Fibroblast of skin of right biceps (primary cell): ENCODE measurements at regions not wholly inside any gene's neighbourhood (a gene's known extent, or its start where the extent isn't known, plus 50 kb on each side); places are given as distances from the start of the nearest gene placed in this dataset.

Experiments used
- DNase-seq: peaks from one replicate; pipeline ENCODE4 v3.0.0-alpha.2; 2013

DNA sequence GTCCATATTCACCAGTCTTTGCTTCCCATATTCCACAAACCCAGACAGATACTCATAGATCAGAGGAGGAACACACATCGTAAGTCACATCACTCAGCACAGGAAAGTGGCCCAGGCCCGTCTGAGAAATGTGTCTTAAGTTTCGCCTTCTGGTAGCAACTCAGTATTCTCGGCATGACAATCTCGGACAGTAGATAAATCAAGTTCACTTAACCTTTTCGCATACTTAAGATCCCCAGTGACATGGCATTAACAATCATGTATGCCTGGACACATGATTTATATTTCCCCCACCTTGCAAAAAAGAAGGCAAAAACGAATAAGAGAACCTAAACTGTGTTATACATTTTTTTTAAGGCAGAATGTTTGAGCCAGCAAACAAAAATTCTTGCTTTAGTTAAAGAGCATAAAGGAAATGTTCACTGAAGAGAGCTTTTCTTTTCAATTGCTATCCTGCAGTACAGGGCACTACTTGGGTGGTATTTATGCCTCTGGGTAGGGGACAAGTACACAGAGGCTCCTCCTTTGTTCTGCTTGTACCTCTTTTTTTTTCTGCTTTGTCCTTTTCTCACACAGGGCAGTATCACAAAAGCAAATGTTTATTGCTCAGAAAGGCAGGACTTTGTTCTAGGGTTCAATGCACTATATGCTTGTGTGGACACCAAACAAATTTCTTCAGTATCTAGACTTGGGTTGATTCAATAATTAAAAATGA, 360.6 kb downstream of the TDRD3 start:
- no peak for DNase-seq

DNA sequence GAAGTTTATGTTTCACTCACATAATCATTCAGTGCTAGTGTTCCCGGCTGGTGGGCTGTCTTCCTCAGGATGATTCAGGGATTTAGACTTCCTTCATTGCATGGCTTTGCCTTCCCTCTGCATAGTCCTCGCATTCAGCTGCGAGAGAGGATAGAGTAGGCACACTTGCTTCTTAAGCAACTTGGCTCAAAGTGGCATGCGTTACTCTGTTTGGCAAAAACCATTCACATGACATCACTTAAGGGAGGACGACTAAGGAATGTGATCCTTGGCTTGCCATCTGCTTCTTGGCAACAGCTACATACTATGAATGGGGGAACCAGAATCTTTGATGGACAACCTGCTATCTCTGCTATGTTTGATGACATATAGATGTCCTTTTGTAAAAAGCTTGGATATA, 359.3 kb downstream of the TDRD3 start:
- no peak for DNase-seq

DNA sequence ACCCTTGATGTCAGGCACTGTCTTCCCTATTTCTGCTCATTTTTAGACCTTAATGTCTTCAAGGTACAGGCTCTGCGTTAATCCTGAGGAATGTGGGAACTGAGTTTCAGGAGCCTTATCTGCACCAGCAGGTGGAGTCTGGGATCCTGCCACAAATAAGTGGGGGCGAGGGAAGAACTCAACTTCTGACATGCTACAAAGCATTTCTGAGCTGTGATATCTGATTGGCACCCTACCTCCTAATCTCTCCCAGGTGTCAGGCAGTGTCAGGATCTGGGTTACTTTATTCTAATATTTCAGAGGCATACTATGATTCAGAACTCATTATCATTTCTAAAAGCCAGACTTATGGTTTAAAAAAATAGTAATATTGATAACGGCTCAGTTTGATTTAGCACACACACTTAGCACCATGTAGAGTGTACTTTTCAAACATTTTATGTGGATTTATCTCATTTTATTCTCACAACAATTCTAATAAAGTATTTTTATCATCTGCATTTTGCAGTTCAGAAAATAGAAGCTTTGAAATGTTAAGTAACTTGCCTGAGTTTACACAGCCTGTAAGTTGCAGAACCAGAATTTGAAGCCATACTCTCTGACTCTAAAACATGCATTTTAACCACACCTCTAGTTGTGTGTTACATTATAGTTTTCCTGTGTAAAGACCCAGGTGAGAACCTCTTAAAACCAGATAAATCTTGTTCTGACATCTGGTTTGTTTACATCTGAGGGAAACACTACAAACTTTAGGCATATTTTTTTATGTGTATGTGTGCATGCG, 358.6 kb downstream of the TDRD3 start:
- no peak for DNase-seq

DNA sequence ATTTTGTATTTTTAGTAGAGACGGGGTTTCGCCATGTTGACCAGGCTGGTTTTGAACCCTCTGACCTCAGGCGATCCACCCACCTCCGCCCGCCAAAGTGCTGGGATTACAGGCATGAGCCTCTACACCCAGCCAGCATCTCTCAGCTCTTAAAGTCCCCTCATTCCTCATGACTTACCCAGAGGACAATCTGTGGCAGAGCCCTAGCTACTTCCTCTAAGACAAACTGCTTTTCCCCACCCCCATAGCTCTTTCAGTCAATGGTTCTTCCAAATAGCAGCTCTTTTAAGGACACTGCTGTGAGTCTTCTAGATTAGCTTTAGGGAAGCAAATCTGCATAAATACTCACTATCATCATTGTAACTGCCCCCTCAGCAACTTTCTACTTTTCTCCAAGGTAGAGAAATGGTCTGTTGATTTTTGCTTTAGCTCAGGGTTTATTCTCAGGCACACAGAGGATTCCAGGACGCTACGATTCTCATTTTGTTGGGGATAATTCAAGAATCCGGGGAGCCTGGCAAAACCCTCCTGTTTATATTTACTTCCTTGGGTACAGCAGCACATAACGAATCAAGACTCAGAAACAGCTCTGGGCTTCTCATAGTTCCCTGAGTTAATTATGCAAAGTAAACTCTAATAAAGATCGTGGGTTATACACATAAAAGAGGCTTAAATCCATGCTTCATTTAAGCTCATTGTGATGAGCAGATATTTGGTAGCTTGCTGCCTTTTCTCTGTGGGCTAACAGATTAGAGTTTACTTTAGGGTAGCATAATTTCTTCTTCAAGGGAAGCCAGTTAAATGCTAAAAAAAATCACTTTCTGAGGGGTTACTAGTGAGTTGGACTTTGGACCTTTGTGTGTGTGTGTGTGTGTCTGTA, 357.4 kb downstream of the TDRD3 start:
- no peak for DNase-seq

DNA sequence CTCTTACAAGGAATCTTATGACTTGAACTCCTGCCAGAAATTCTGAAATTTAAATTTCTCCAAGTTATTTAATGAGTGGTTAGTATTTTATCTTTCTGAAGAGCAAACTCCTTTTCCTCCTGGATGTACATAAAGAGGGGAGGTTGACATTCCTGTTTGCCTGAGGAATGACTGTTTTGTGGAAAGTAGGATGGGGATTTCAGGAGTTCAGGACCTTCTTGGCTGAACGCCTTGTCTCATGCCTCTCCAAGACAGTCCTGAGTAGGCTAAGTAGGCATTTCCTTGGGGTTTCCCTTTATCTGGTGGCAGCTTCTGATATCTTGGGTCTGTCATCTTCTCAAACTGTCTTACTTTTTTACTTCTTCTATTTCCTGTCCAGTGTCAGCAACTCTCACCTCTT, 356.6 kb downstream of the TDRD3 start:
- DNase-seq = no peak

DNA sequence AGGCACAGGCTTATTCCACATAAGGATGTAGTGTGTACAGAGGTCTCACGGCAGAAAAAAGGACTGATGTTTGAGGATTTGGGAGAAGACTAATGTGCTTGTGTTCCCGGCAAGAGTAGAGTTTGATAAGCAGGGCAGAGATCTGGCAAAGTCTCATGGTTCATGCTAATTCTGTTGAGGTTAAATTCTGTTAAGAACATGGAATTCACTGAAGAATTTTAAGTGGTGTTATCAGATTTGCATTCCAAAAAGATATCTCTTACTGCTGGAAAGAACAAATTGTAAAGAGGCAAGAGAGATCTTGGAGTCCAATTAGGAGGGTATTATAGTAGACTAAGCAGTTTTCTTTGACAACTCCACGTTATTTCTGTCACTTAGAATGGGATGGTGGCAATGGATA, 348.3 kb downstream of the TDRD3 start:
- no peak for DNase-seq

DNA sequence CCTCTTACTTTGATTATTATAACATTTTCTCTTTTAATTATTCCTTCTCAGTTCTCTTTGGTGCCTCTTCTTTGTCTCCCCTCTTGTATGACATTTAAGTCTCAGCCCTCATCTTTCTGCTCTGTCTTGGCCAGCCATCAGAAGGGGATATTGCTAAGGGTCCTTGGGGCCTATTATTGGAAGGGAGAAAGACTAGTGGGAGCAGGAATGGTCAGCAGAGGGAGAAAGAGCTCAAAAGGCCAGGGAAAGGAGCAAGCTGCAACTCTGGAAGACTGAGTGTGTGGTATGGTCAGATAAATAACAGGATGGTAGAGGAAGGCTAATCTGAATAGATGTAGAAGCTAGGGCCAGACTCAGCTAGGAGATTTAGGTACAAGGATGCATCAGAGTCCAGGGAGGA, 336.9 kb downstream of the TDRD3 start:
- DNase-seq = no peak

DNA sequence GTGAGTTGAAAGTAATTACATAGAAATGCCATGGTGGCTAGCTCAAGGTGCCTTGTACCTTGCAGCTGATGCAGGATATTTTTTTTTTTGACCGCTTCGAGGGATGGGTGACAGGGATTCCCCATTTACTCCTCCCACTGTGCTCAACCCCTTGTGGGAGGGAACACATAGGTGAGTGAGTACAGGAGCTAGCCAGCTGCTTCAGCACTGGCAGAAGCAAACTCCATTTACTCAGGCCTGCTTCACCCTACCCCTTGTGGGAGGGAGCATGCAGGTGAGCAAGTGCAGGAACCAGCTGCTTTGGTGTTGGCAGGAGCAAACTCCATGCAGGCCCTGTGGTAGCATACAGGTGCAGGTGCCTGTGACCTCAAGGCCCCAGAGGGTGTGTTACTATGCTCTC, 330.1 kb downstream of the TDRD3 start:
- no peak for DNase-seq

DNA sequence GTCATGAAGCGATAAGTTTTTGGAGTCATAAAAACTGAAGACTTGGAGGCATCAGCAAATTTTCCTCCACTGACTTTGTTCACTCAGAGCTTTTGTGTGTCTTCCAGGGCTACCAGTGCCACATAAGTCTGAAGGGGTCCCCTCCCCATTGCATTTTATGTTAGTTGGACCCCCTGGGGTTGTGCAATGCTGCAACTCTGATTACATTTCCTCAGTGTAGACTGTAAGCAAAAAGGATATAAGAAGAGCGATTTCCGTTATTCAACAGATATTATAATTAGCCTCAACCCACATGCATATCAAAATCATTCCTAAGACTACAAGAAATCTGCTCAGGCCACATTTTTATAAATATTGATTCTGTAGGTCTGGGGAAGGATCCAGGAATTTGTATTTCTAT, 324.0 kb downstream of the TDRD3 start:
- no peak for DNase-seq

DNA sequence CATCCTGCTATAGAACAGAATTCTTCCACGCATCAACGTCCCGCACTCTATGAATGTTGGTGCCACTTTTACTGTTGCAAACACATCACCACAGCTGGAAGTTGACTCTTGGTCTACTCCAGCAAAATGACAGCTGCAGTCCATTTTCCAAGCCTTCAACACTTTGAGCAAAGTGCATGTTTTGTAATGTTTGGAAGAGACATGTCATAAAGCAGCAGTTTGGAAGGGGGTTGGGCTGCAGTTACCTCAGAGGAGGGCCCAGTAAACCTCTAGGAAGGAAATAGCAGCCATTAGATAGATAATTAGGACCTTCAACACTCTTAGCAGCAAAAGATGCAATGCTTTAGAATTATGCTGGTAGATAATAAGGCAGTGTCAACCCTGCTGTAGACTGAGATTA, 323.6 kb downstream of the TDRD3 start:
- DNase-seq = no peak

DNA sequence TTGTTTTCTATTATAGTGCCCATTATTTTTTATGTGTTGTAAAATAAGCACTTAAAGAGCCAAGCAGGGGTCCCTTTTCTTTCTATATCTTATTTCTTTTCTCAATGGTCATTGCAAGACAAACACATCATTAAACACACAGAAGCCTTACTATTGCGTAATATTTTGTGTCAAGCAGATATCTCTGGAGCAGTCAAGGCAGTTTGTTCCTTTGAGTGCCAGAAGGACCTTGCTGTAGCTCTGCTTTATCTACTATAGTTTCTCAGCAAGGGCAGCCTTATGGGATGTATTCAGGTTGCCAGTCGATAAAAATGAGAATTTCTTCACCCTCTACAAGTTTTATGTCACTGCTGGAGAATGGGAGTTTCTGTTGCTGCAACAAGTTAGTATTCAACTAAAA, 319.3 kb downstream of the TDRD3 start:
- no peak for DNase-seq

DNA sequence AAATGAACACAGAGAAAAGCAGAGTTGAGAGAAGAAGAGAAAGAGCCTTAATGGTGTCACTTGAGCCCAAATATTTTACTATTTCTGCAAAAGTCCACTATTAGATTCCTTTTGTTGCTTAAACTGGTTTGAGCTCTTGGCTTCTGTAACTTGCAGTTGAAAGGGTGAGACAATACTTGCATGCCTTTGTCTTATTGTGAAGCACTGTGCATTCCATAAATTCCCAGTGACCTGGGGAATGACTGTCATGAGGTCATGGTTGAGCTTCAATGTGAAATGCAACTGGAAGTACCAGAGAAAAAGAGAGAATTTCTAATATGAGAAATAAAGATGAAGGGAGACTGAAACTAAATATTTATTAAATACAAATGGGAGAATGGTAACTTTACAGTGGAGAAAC, 310.9 kb downstream of the TDRD3 start:
- no peak for DNase-seq

DNA sequence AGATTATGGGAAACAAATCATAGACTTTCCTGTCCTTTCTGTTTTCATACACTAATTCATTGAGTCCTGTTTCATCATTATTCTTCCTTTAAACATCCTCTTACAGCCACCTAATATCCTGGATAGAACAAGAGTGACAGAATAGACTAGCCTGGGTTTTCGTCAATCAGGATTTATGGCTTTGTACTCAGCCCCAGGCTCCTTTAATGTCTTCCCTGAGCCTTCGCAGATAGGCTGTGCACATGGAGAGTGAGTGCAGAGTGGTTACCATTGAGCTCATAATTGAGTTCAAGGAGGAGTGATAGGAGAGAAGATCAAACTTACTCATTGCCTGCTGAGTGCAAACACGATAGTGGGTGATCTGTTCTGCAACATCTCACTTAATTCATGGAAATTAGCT, 304.9 kb downstream of the TDRD3 start:
- no peak for DNase-seq

DNA sequence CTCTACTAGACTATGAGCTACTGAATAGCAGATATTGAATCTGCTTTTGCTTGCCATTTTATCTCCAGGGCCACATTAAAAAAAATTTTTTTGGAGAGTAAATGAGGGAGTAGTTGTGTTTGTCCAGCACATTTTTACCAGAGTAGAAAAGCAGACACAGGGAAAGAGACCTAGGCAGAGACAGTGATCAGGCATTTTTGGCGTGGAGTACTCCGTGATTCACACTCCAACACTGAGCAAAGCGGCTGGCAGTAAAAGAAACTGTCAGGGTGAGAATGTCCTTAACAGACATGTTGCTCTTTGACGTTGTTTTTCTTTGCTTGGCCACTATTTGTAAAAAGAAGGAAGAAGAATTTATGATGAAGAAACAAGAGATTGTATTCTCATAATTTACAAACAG, 304.0 kb downstream of the TDRD3 start:
- DNase-seq = no peak

DNA sequence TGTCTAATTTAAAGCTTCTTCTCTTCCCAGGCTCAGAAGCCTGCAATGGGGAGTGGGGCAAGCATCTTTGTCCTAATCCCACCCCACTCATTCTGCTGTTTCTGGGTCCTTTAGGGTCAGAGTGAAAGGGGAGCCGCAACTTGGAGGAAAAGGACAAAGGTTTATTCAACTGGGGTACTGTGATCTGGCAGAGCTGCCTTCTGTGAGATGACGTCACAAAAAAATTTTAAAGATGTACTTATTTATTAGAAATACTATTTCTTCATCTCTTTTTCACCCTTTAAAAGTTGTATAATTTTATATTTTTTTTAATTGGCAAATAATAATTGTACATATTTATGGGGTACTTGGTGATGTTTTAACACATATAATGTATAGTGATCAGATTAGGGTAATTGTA, 302.6 kb downstream of the TDRD3 start:
- no peak for DNase-seq

DNA sequence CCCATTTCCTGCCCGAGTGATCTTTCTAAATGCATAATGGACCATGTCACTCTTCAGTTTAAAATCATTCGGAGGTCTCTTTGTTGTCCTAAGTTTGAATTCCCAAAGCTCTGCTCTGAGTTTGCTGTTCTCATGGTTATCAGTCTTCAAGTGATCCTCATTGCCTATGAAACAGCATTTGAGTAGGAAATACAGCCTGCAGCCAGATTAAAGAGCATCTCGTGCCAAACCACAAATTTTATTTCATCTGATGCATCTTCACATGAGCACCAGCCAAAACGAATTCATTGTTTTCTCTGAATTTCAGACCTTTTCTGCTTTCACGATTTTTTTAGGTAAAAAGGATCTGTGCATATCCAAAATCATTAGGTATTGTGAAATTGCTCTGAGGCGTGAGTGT, 299.6 kb downstream of the TDRD3 start:
- DNase-seq = no peak

DNA sequence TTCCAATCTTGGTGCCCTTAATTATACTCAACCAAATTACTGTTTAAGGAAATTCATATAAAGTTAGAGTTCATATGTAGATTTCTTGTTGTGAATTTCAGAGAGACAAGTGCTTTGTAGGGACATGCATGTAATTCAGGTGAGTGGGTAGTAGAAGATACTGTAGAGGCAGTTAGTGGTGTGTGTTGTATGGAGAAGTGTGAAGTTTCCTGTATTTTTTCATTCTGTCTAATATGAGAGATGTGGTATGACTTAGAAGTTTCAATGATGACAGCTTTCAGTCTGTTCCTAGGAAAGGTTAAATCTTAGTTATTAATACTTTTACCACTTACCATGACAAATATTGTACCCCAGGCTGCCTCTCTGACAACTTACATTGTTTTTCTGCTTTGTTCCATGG, 294.2 kb downstream of the TDRD3 start:
- no peak for DNase-seq

DNA sequence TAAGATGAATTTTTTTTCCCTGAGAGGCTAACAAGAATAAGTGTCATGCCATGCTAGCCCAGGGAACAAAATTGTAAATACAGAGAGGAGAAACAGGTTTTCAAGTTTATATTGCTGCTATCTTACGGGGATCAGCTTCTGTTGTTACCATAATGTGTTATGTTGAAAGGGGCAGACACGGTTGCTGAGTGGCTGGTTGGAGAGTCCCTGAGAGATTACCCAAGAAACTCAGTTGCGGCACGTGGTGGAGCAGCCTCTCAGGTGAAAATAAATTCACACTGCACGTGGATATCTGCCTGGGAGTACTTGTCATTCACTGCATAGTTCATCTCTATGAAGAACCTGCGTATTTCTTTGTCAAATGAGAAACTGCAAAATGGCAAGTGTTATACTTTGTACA, 293.6 kb downstream of the TDRD3 start:
- DNase-seq = no peak

DNA sequence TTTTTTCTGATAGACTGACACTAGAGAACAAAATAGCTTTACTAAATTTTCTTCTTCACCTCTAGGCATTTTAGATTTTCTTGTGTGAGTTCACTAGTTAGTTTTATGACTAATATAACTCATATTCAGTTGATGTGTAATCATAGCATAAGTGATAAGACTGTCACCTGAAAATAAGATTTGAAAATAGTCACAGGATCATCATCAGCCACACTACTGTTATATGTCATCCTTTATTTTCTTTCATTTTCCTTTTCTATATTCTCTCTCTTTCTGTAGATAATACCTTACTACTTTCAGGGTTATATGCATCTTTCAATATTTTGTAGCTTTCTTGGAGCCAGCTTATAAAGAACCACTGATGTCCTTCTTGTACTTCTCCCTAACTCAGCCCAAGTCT, 292.6 kb downstream of the TDRD3 start:
- DNase-seq = no peak

DNA sequence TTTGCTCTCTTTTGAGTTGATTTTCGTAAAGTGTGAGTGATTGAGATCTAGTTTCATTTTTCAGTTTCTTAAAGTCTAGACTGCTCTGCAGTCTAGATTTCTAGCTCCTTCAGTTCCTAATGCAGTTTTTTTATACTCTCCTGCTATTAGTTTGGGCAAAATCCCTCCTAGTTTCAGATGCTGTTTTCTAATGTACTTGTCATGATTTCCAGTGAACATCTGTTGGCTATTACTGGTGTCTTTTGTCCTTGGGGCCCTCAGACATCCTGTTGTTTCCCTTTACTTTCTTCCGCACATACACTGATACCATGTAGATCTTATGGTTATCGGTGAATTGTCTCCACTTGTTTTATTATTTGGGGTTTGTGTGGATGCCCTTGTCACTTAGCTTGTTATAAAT, 292.1 kb downstream of the TDRD3 start:
- no peak for DNase-seq

DNA sequence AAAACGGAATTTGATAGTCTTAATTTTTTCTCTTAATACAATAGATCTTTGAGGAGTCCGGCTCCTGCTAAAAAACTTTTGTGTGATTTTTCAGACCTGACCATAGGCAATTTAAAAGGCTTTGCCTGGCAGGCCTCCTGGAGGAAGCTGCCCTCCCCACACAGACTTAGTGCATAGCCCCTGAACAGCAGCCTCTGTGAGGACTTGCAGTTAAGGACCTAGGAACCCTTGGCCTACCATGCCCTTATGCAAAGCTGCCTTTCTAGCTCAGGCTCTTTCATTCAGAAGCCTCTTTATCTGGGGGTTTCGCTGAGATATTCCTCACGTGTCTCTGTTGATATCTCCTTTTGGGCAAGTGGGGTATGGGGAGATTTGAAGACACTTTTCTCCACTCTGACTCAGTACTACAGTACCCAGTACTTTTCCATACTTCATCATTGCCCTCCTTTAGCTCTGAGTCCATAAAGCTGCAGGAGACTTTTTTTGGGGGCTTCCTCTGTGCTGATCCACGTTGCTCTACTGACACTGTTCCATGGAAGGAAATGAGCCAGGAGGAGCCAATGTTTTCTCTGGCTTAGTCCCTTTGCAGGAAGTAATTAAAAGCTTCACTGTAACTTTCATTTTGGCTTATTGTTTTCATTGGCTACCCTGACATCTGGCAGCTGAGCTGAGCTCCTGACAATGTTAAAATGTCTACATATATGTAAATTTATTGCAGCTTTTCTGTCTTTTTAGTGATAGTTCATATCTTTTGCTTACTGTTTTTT, 283.1 kb downstream of the TDRD3 start:
- DNase-seq = no peak

DNA sequence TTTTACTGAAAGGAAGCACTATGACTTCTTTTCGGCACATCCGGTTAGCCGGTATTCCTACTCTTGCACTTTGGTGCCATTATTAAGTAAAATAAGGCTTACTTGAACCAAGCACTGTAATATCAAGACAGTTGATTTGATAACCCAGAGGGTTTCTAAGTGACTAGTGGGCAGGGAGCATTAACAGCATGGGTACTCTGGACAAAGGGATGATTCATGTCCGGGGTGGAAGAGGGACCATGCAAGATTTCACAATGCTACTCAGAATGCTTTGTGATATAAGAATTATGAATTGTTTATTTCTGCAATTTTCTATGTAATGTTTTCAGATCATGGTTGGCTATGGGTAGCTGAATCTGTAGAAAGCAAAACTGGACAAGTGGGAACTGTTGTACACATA, 282.1 kb downstream of the TDRD3 start:
- no peak for DNase-seq

DNA sequence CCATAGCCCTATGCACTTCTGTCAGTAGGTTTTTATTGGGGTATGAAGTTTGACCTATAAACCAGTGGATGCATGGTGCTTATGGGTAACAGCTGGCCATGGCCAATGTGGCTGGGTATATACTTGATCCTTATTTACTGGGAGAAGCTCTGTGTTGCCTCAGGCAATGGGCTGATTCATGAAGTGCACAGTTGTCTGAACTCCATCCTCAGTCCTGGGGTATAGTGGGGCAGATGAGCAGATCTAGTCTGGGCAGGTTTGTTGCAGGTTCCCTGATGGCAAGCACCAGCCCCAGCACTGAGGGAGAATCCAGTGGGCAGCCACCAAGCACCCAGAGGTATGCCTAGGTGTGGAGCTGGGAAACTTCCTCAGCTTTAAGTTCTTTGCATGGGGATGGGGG, 274.4 kb downstream of the TDRD3 start:
- DNase-seq = no peak
